ENCODE measurements at regions not wholly inside any gene's neighbourhood (a gene's known extent, or its start where the extent isn't known, plus 50 kb on each side); places are given as distances from the start of the nearest gene placed in this dataset.

GRCh38 chr1:25111706-25112105 is 120.6 kb downstream of the SYF2 start:
- TF ChIP-seq CTCF (IDR thresholded peaks at IDR 0.05 in 4 of 5, conservative IDR thresholded peaks at IDR 0.05 in 1 of 5): no peak
- no peak for TF ChIP-seq POLR2A (IDR thresholded peaks at IDR 0.05)
